ENCODE measurements at regions not wholly inside any gene's neighbourhood (a gene's known extent, or its start where the extent isn't known, plus 50 kb on each side); places are given as distances from the start of the nearest gene placed in this dataset.

DNA sequence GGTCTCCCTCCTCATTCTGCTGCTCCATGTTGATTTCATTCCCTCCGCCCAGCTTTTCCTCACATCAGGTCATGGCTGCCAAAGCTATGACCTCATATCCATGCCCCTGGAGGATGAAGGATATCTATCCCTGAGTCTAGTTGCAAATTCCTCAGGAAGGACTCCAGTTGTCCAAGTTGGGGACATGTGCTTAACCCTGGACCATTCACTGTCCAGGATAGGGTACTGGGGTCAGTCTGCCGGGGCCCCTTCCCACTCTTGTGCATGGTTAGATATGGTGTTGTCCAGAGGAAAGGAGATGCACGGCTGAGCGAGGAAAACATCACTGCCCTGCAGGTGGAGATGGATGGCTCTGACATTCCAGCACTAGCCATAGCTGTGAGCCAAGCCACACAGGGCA, 51.9 kb upstream of the COMTD1 start:
- TF ChIP-seq, protein P1, sequence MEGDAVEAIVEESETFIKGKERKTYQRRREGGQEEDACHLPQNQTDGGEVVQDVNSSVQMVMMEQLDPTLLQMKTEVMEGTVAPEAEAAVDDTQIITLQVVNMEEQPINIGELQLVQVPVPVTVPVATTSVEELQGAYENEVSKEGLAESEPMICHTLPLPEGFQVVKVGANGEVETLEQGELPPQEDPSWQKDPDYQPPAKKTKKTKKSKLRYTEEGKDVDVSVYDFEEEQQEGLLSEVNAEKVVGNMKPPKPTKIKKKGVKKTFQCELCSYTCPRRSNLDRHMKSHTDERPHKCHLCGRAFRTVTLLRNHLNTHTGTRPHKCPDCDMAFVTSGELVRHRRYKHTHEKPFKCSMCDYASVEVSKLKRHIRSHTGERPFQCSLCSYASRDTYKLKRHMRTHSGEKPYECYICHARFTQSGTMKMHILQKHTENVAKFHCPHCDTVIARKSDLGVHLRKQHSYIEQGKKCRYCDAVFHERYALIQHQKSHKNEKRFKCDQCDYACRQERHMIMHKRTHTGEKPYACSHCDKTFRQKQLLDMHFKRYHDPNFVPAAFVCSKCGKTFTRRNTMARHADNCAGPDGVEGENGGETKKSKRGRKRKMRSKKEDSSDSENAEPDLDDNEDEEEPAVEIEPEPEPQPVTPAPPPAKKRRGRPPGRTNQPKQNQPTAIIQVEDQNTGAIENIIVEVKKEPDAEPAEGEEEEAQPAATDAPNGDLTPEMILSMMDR (conservative IDR thresholded peaks at IDR 0.05): no peak
- no peak overlapping the region for H3K27ac ChIP-seq

DNA sequence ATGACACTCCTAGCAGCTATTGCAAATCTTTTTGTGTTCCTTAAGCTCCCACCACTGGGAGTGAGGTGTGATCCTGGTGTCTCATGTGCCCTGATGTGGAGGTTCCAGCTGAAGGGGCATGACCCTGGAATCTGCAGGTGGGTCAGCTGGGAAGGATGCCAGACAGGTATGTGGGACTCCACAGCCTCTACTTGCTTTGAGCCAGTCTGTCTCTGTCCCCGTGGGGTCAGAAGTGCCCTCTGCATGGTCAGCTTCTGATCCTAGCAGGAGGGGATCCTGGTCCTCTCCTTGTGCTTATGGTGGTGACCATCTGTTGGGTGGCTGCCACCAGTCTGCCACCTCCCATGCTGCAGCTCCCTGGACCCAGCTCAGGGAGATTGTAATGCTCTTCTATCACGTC, 51.1 kb upstream of the COMTD1 start:
- H3K27ac ChIP-seq: no peak overlapping the region
- TF ChIP-seq, protein P1 (conservative IDR thresholded peaks at IDR 0.05): no peak
